ENCODE measurements at regions not wholly inside any gene's neighbourhood (a gene's known extent, or its start where the extent isn't known, plus 50 kb on each side); places are given as distances from the start of the nearest gene placed in this dataset.

DNA sequence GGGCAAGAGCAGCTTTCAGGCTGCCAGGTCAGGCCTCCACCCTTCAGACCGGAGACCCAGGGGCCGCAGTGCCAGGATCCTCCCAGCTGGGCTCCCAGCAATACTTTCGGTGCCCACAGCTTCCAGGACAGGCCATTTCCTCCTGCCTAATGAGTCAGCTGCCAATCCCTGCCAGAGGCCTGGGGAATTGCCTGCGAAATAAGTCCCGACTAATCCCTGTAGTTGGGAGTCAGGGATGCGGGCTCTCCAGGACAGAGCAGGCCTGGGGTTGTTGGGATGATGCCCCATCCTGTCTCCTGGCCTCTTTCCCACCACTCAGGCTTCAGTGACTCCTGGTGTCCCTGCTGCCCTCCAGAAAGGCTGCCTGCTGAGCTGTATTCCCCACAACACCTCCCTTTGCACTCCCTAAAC is 143.5 kb upstream of the UNC5B start:
- DNase-seq (ENCODE audit: low read depth): no peak
- TF ChIP-seq, protein P1, sequence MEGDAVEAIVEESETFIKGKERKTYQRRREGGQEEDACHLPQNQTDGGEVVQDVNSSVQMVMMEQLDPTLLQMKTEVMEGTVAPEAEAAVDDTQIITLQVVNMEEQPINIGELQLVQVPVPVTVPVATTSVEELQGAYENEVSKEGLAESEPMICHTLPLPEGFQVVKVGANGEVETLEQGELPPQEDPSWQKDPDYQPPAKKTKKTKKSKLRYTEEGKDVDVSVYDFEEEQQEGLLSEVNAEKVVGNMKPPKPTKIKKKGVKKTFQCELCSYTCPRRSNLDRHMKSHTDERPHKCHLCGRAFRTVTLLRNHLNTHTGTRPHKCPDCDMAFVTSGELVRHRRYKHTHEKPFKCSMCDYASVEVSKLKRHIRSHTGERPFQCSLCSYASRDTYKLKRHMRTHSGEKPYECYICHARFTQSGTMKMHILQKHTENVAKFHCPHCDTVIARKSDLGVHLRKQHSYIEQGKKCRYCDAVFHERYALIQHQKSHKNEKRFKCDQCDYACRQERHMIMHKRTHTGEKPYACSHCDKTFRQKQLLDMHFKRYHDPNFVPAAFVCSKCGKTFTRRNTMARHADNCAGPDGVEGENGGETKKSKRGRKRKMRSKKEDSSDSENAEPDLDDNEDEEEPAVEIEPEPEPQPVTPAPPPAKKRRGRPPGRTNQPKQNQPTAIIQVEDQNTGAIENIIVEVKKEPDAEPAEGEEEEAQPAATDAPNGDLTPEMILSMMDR (IDR thresholded peaks at IDR 0.05; ENCODE audit: low read depth, low read length, missing control alignments): no peak
- H3K4me3 ChIP-seq (ENCODE audit: low read depth, low read length): no peak overlapping the region

DNA sequence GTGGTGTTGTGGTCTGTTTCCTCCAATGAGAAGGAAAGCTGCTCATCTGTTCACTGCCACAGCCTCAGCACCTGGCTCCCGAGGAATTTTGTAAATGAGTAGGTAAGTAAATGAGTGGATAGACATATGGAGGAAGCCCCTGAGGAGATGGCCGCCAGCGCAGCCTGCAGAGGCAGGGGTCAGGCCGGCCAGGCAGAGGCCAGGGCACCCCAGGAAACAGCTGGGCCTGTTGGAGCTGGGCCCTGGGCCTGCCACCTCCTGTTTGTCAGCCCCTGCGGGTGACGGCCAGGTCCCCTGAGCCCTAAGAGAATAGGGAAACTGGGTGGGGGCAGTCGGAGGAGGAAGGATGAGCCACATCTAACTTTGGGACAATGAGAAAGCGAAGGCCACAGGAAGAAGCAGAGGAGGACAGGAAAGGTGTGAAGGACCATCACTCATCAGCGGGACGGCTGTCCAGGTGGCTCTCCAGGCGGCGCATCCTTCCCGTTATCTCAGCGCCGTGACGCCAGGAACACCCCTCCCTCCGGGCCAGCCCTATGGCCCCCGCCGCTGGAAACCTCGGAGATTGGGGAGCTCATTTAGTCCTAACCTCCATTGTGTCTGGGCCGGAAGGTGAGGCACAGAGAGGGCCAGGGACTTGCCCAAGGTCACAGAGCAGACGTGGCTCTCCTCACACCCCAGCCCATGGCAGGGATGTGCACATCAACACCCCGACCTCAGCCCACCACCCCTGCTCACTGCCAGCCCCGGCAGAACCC is 142.3 kb upstream of the UNC5B start:
- no peak overlapping the region for H3K4me3 ChIP-seq (ENCODE audit: low read depth, low read length)
- TF ChIP-seq, protein P1 (IDR thresholded peaks at IDR 0.05; ENCODE audit: low read depth, low read length, missing control alignments): no peak
- DNase-seq (ENCODE audit: low read depth): no peak

DNA sequence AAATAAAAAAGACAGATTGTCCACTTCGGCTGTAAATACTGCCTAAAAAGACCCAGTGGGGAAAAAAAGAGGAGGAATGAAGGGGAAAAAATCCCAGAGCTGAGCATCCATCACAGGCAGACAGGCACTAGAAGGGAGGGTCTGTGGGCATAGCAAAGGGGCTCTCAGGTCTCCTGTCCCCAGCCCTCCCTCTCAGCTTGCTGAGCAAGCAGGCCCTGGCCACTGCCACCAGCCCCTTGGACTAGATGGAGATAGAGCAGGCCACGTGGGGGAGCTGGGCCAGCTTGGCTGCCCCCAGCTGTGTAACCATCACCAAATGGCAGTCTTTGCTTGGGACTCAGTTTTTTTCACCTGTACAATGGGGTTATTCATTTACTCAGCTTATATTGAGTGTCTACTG is 141.6 kb upstream of the UNC5B start:
- DNase-seq (ENCODE audit: low read depth): no peak
- H3K4me3 ChIP-seq (ENCODE audit: low read depth, low read length): no peak overlapping the region
- TF ChIP-seq, protein P1 (IDR thresholded peaks at IDR 0.05; ENCODE audit: low read depth, low read length, missing control alignments): no peak

DNA sequence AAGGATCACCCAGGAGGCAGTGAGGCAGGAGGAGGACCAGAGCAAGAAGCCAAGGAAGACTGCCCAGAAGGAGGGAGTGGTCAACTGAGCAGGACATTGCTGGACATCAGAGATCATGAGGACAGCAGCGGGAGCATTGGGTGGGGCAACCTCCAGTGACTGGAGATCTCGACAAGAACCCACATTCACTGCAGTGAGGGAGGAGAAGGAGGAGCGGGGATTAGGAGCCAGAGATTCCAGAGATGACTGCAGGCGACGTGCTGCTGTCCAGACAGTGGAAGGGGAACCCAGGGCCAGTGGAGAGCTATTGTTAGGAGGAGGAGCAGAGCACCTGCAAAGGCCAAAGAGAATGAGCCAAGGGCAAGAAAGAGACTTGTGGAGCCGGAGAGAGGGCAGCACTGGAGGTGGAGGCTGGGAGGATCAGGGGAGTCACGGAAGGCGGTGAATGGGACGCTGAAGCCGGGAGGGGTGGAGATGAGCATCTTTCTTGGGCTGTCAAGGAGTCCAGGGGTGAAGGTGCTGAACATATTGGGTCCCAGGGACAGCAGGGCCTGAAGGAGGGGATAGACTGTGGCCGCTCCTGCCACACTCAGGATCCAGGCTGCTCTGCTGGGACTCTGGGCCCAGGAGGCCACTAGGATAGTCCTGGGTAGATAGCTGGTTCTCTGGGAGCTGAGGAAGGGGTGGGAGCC is 140.1 kb upstream of the UNC5B start:
- DNase-seq (ENCODE audit: low read depth): no peak
- TF ChIP-seq, protein P1 (IDR thresholded peaks at IDR 0.05; ENCODE audit: low read depth, low read length, missing control alignments): no peak
- no peak overlapping the region for H3K4me3 ChIP-seq (ENCODE audit: low read depth, low read length)

- TF ChIP-seq, protein P1 (IDR thresholded peaks at IDR 0.05; ENCODE audit: low read depth, low read length, missing control alignments): no peak
- no peak for DNase-seq (ENCODE audit: low read depth)
- no peak overlapping the region for H3K4me3 ChIP-seq (ENCODE audit: low read depth, low read length)
Measured at GRCh38 chr10:71072823-71073210, 139.6 kb upstream of the UNC5B start.

- H3K4me3 ChIP-seq (ENCODE audit: low read depth, low read length): no peak overlapping the region
- DNase-seq (ENCODE audit: low read depth): no peak
- TF ChIP-seq, protein P1 (IDR thresholded peaks at IDR 0.05; ENCODE audit: low read depth, low read length, missing control alignments): no peak
Measured at GRCh38 chr10:71073451-71074175, 138.8 kb upstream of the UNC5B start.

All from GM12864 (cell line).